HepG2 (cell line): ENCODE measurements at regions not wholly inside any gene's neighbourhood (a gene's known extent, or its start where the extent isn't known, plus 50 kb on each side); places are given as distances from the start of the nearest gene placed in this dataset.

Source experiments
- ATAC-seq: fragments of 200-7000 bp; cut with Tn5 transposase; 3 replicates; pipeline ENCODE4 v1.9.1; 2020; ENCODE audit warnings: mild to moderate bottlenecking, moderate library complexity
- BruUV-seq: library from RNA; stranded (reverse); fragments of 400-500 nt; replicated peaks from 2 replicates; lab custom pipeline; 2021; lab: Mats Ljungman, UMichigan
- CTCF ChIA-PET: fragments of 300-600 bp; formaldehyde crosslinking; extraction: SDS; loops from one replicate; lab custom pipeline; 2021; ENCODE audit warnings: low total read pairs, inconsistent platforms, low intra/inter-chr PET ratio; lab: Yijun Ruan, JAX
- POLR2A ChIA-PET: fragments of 350-600 bp; sonication (Branson Sonifier 250); formaldehyde crosslinking; loops from one replicate; lab custom pipeline; 2020; ENCODE audit warnings: antibody characterized with exemption, inconsistent platforms; lab: Yijun Ruan, JAX
- DNase-seq: peaks from one replicate; pipeline ENCODE4 v3.0.0-alpha.2; 2015; ENCODE audit warnings: low spot score
- FAIRE-seq: peaks from 3 replicates; lab custom pipeline; 2011; peaks lifted over from hg19 to GRCh38; lab: Jason Lieb, UNC
- H2AFZ ChIP-seq: one replicate; pipeline ENCODE4 v1.6.1; 2011; ENCODE audit warnings: low read length, inconsistent platforms
- H3K27ac ChIP-seq: fragments of 300-600 bp; 3 replicates; pipeline ENCODE4 v1.8.0; 2011; ENCODE audit warnings: mixed run types, mild to moderate bottlenecking, mixed read lengths, low read length, inconsistent platforms; ENCODE audit not compliant: insufficient read depth; ENCODE audit errors: extremely low read length
- H3K27me3 ChIP-seq, 2 experiments: fragments of 200-600 bp in 1 of 2; 2 replicates in 1 of 2; 3 replicates in 1 of 2; pipeline versions ENCODE4 v1.6.0 to v1.8.0; 2011; ENCODE audit warnings: low read length in 2 of 2, mild to moderate bottlenecking in 2 of 2, moderate library complexity in 2 of 2, inconsistent platforms in 1 of 2; ENCODE audit not compliant: insufficient read depth in 2 of 2, control insufficient read depth in 1 of 2
- H3K36me3 ChIP-seq, 2 experiments: fragments of 200-600 bp in 1 of 2; replicated peaks in 1 of 2; 2 replicates in 1 of 2; 3 replicates in 1 of 2; pipeline versions ENCODE4 v1.5.1 to v1.8.0; 2011; ENCODE audit warnings: low read length in 2 of 2, inconsistent platforms in 1 of 2; ENCODE audit not compliant: insufficient read depth in 2 of 2, control insufficient read depth in 1 of 2
- H3K4me1 ChIP-seq: 2 replicates; pipeline ENCODE4 v1.5.1; 2012; ENCODE audit warnings: low read length, inconsistent platforms; ENCODE audit not compliant: insufficient read depth
- H3K4me2 ChIP-seq: 2 replicates; pipeline ENCODE4 v1.6.0; 2011; ENCODE audit warnings: low read depth, low read length, inconsistent platforms
- H3K4me3 ChIP-seq, 3 experiments: fragments of 200-600 bp in 1 of 3; sonication (generic), shearing (Covaris generic) in 1 of 3; replicated peaks in 1 of 3; 2 replicates each; pipeline ENCODE4 v1.5.1; 2011 to 2016; ENCODE audit warnings: low read length in 3 of 3, inconsistent platforms in 2 of 3, low read depth in 2 of 3, mild to moderate bottlenecking in 2 of 3, control low read depth in 1 of 3, mixed read lengths in 1 of 3; ENCODE audit not compliant: insufficient read depth in 1 of 3
- H3K79me2 ChIP-seq: one replicate; pipeline ENCODE4 v1.6.1; 2011; ENCODE audit warnings: low read length, inconsistent platforms; ENCODE audit not compliant: insufficient read depth
- H3K9ac ChIP-seq: 2 replicates; pipeline ENCODE4 v1.6.0; 2011; ENCODE audit warnings: mild to moderate bottlenecking, low read depth, low read length, inconsistent platforms; ENCODE audit not compliant: insufficient read depth
- H3K9me3 ChIP-seq: 2 replicates; pipeline ENCODE4 v1.5.1; 2012; ENCODE audit warnings: mild to moderate bottlenecking, low read length
- H4K20me1 ChIP-seq: 2 replicates; pipeline ENCODE4 v1.6.0; 2011; ENCODE audit warnings: inconsistent platforms, mild to moderate bottlenecking, low read length, moderate library complexity; ENCODE audit not compliant: insufficient read depth
- CBX2 ChIP-seq, 2 experiments: fragments of 200-600 bp in 1 of 2; sonication (generic); formaldehyde crosslinking in 1 of 2; IDR thresholded peaks; 2 replicates each; pipeline versions ENCODE4 v1.7.0 to v1.8.1; 2018 to 2022; ENCODE audit warnings: low read depth in 2 of 2, low read length in 1 of 2, mild to moderate bottlenecking in 1 of 2, missing genetic modification reagents in 1 of 2
- EZH2 ChIP-seq: conservative IDR thresholded peaks from 2 replicates; pipeline ENCODE4 v1.6.1; 2012; ENCODE audit warnings: mild to moderate bottlenecking, low read depth, low read length, moderate library complexity
- KLF12 ChIP-seq: sonication (generic); formaldehyde crosslinking; IDR thresholded peaks from 2 replicates; pipeline ENCODE4 v1.4.0; 2020; ENCODE audit warnings: missing genetic modification reagents, borderline replicate concordance
- NFYB ChIP-seq: sonication (generic); formaldehyde crosslinking; IDR thresholded peaks from 2 replicates; pipeline ENCODE4 v1.4.0; 2020; ENCODE audit warnings: missing genetic modification reagents
- PCBP2 ChIP-seq: fragments of 200-400 bp; formaldehyde crosslinking; optimal IDR thresholded peaks from 2 replicates; pipeline ENCODE3; 2018; ENCODE audit warnings: low read length, low read depth; ENCODE audit not compliant: poor library complexity, severe bottlenecking
- SNRNP70 ChIP-seq: fragments of 200-400 bp; formaldehyde crosslinking; IDR thresholded peaks from 2 replicates; pipeline ENCODE4 v1.6.1; 2017; ENCODE audit warnings: mild to moderate bottlenecking, low read depth, low read length, moderate library complexity
- TRIM24 ChIP-seq: sonication (generic); formaldehyde crosslinking; IDR thresholded peaks from 2 replicates; pipeline ENCODE4 v1.8.0; 2022; ENCODE audit warnings: mild to moderate bottlenecking, missing genetic modification reagents
- ZFYVE20 ChIP-seq: sonication (generic); formaldehyde crosslinking; IDR thresholded peaks from 2 replicates; pipeline ENCODE4 v1.8.0; 2023; ENCODE audit warnings: low read depth, mild to moderate bottlenecking, moderate library complexity, missing genetic modification reagents, borderline replicate concordance
- ZNF549 ChIP-seq: sonication (generic); formaldehyde crosslinking; IDR thresholded peaks from 2 replicates; pipeline ENCODE4 v1.5.0; 2020; ENCODE audit warnings: missing genetic modification reagents
- ZNF550 ChIP-seq: sonication (generic); formaldehyde crosslinking; IDR thresholded peaks from 2 replicates; pipeline ENCODE4 v1.4.0; 2020; ENCODE audit warnings: mild to moderate bottlenecking, missing genetic modification reagents, borderline replicate concordance
- ZNF761 ChIP-seq: sonication (generic); formaldehyde crosslinking; conservative IDR thresholded peaks from 2 replicates; pipeline ENCODE4 v1.4.0; 2020; ENCODE audit warnings: mild to moderate bottlenecking, missing genetic modification reagents
- ZNF891 ChIP-seq: sonication (generic); formaldehyde crosslinking; IDR thresholded peaks from 2 replicates; pipeline ENCODE4 v1.5.0; 2020; ENCODE audit warnings: mild to moderate bottlenecking, missing genetic modification reagents
- WGBS: methylation state at CpG from one replicate; pipeline ENCODE4 v1.1.6; 2017; ENCODE audit warnings: low lambda C conversion rate; 5-methylcytosine and 5-hydroxymethylcytosine counted together
- in situ Hi-C: cut with HindIII; loops from 2 replicates; pipeline ENCODE4 v1.10.0; 2017; ENCODE audit warnings: low pct_unique_long_range_greater_than_20kb; ENCODE audit not compliant: extremely low pct_ligation_motif_present
- intact Hi-C: fragments of 100-400 bp; cut with micrococcal nuclease; formaldehyde crosslinking; loops from one replicate; pipeline ENCODE4 v1.10.0; 2022; ENCODE audit not compliant: unreplicated experiment
- TF ChIP-seq, protein P1 (sequence below): sonication (generic); formaldehyde crosslinking; IDR thresholded peaks from 2 replicates; pipeline ENCODE4 v1.5.1; 2020; ENCODE audit warnings: mild to moderate bottlenecking, moderate library complexity, missing genetic modification reagents
- TF ChIP-seq, protein P2 (sequence below): sonication (generic); formaldehyde crosslinking; IDR thresholded peaks from 2 replicates; pipeline ENCODE4 v1.9.0; 2022; ENCODE audit warnings: low read depth, missing genetic modification reagents
- TF ChIP-seq, protein P3 (sequence below): IDR thresholded peaks from 2 replicates; pipeline ENCODE4 v1.6.1; 2016; ENCODE audit warnings: low read depth, missing genetic modification reagents, missing compliant biosample characterization

DNA sequence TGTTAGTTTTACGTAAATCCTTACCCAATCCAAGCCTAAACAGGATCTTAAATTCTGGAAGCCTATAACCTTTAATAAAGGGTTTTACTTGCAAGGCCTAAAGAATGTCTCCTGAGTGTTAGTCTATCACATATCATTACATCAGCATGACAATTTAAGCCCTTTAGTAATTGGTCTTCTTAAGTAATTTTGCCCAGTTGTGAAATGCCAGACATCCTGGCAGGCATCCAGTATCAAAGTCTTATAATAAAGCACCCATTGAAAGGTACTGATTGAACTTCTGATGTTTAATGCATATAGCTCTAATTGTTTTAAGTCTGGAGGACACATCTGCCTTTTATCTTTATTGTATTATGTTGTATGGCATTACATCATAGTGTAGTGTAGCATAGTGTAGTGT is 1078.9 kb downstream of the SLITRK1 start:
- WGBS: 5% methylated on average over 1 of the region's 1 CpG
- no peak overlapping the region for H3K27ac ChIP-seq
- peaks cover 33% of the 10 kb centered on the region for H3K9me3 ChIP-seq
- no peaks in the 10 kb centered on the region for H4K20me1 ChIP-seq
- CTCF ChIA-PET: no interaction called here
- H2AFZ ChIP-seq: no peak overlapping the region
- DNase-seq (no peak), ATAC-seq (no peak), FAIRE-seq (no peak)
- no peak overlapping the region for H3K4me2 ChIP-seq
- no TSS peak for BruUV-seq
- H3K27me3 ChIP-seq: no peaks in the 10 kb centered on the region; a peak in 1 of 5 replicates
- POLR2A ChIA-PET: no interaction called here
- no peak overlapping the region for H3K9ac ChIP-seq
- H3K4me1 ChIP-seq: no peaks in the 10 kb centered on the region
- in situ Hi-C loops: no loop called here
- H3K36me3 ChIP-seq: no peaks in the 10 kb centered on the region
- H3K4me3 ChIP-seq: no peak overlapping the region
- H3K79me2 ChIP-seq: no peaks in the 10 kb centered on the region
- intact Hi-C loops: no loop called here
- no peak for TF ChIP-seq KLF12
- no peak for TF ChIP-seq PCBP2
- no peak for TF ChIP-seq ZNF550 (CRISPR knock-in tag)
- TF ChIP-seq, protein P1, sequence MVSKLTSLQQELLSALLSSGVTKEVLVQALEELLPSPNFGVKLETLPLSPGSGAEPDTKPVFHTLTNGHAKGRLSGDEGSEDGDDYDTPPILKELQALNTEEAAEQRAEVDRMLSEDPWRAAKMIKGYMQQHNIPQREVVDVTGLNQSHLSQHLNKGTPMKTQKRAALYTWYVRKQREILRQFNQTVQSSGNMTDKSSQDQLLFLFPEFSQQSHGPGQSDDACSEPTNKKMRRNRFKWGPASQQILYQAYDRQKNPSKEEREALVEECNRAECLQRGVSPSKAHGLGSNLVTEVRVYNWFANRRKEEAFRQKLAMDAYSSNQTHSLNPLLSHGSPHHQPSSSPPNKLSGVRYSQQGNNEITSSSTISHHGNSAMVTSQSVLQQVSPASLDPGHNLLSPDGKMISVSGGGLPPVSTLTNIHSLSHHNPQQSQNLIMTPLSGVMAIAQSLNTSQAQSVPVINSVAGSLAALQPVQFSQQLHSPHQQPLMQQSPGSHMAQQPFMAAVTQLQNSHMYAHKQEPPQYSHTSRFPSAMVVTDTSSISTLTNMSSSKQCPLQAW (CRISPR knock-in tag): no peak
- no peak for TF ChIP-seq NFYB
- TF ChIP-seq TRIM24 (CRISPR knock-in tag): no peak
- no peak for TF ChIP-seq ZNF891
- no peak for TF ChIP-seq EZH2
- TF ChIP-seq, protein P2, sequence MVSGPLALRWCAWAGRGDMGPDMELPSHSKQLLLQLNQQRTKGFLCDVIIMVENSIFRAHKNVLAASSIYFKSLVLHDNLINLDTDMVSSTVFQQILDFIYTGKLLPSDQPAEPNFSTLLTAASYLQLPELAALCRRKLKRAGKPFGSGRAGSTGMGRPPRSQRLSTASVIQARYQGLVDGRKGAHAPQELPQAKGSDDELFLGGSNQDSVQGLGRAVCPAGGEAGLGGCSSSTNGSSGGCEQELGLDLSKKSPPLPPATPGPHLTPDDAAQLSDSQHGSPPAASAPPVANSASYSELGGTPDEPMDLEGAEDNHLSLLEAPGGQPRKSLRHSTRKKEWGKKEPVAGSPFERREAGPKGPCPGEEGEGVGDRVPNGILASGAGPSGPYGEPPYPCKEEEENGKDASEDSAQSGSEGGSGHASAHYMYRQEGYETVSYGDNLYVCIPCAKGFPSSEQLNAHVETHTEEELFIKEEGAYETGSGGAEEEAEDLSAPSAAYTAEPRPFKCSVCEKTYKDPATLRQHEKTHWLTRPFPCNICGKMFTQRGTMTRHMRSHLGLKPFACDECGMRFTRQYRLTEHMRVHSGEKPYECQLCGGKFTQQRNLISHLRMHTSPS (CRISPR knock-in tag): no peak
- TF ChIP-seq ZFYVE20: no peak
- TF ChIP-seq, protein P3, sequence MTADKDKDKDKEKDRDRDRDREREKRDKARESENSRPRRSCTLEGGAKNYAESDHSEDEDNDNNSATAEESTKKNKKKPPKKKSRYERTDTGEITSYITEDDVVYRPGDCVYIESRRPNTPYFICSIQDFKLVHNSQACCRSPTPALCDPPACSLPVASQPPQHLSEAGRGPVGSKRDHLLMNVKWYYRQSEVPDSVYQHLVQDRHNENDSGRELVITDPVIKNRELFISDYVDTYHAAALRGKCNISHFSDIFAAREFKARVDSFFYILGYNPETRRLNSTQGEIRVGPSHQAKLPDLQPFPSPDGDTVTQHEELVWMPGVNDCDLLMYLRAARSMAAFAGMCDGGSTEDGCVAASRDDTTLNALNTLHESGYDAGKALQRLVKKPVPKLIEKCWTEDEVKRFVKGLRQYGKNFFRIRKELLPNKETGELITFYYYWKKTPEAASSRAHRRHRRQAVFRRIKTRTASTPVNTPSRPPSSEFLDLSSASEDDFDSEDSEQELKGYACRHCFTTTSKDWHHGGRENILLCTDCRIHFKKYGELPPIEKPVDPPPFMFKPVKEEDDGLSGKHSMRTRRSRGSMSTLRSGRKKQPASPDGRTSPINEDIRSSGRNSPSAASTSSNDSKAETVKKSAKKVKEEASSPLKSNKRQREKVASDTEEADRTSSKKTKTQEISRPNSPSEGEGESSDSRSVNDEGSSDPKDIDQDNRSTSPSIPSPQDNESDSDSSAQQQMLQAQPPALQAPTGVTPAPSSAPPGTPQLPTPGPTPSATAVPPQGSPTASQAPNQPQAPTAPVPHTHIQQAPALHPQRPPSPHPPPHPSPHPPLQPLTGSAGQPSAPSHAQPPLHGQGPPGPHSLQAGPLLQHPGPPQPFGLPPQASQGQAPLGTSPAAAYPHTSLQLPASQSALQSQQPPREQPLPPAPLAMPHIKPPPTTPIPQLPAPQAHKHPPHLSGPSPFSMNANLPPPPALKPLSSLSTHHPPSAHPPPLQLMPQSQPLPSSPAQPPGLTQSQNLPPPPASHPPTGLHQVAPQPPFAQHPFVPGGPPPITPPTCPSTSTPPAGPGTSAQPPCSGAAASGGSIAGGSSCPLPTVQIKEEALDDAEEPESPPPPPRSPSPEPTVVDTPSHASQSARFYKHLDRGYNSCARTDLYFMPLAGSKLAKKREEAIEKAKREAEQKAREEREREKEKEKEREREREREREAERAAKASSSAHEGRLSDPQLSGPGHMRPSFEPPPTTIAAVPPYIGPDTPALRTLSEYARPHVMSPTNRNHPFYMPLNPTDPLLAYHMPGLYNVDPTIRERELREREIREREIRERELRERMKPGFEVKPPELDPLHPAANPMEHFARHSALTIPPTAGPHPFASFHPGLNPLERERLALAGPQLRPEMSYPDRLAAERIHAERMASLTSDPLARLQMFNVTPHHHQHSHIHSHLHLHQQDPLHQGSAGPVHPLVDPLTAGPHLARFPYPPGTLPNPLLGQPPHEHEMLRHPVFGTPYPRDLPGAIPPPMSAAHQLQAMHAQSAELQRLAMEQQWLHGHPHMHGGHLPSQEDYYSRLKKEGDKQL (CRISPR knock-in tag): no peak
- TF ChIP-seq ZNF761 (CRISPR knock-in tag): no peak
- no peak for TF ChIP-seq CBX2 (IDR thresholded peaks at IDR 0.05; ENCODE audit: low read depth, low read length)
- no peak for TF ChIP-seq CBX2 (CRISPR knock-in tag; IDR thresholded peaks at IDR 0.05; ENCODE audit: low read depth)
- TF ChIP-seq ZNF549: no peak
- TF ChIP-seq SNRNP70: no peak
